Kidney epithelial cell (primary cell): ENCODE measurements at regions not wholly inside any gene's neighbourhood (a gene's known extent, or its start where the extent isn't known, plus 50 kb on each side); places are given as distances from the start of the nearest gene placed in this dataset.
A peak's percentile ranks its signal among the peaks of the same experiment; 100 is the strongest.
"Not testable (repeated sequence)": the region's sequence is repeated elsewhere in the genome, so short reads cannot be mapped to it uniquely, and the experiment has no call there.

Source experiments
- DNase-seq: peaks from one replicate; pipeline ENCODE4 v3.0.0-alpha.2; 2010; ENCODE audit warnings: low read depth
- H3K27me3 ChIP-seq: 2 replicates; pipeline ENCODE4 v1.6.0; 2011; ENCODE audit warnings: low read length; ENCODE audit not compliant: control insufficient read depth, insufficient read depth
- H3K36me3 ChIP-seq: 2 replicates; pipeline ENCODE4 v1.5.1; 2011; ENCODE audit warnings: low read length; ENCODE audit not compliant: control insufficient read depth, insufficient read depth
- H3K4me3 ChIP-seq: 2 replicates; pipeline ENCODE4 v1.5.1; 2011; ENCODE audit warnings: low read depth, mild to moderate bottlenecking, control low read depth, low read length
- TF ChIP-seq, protein P1 (sequence below): IDR thresholded peaks from 2 replicates; pipeline ENCODE4 v1.5.1; 2011; ENCODE audit warnings: mild to moderate bottlenecking, moderate library complexity, low read length, control low read depth, inconsistent platforms; ENCODE audit not compliant: insufficient read depth, poor library complexity, severe bottlenecking

DNA sequence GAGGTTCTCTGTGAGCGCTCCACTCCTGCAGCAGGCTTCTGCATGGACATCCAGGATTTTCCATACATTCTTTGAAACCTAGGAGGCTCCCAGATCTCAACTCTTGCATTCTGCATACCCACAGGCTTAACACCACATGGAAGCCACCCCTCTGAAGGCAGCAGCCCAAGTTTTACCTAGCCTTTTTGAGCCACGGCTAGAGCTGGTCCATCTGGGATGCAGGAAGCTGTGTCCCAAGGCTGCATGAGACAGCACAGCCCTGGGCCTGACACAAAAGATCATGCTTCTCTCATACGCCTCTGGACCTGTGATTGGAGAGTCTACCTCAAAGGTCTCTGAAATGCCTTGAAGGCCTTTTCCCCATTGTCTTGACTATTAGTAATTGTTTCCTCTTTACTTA, 53.6 kb upstream of the RPRM start:
- no peak for DNase-seq
- Histone ChIP-seq H3K4me3 (no peak overlapping the region), H3K27me3 (no peaks in the 10 kb centered on the region), H3K36me3 (no peaks in the 10 kb centered on the region)
- TF ChIP-seq, protein P1, sequence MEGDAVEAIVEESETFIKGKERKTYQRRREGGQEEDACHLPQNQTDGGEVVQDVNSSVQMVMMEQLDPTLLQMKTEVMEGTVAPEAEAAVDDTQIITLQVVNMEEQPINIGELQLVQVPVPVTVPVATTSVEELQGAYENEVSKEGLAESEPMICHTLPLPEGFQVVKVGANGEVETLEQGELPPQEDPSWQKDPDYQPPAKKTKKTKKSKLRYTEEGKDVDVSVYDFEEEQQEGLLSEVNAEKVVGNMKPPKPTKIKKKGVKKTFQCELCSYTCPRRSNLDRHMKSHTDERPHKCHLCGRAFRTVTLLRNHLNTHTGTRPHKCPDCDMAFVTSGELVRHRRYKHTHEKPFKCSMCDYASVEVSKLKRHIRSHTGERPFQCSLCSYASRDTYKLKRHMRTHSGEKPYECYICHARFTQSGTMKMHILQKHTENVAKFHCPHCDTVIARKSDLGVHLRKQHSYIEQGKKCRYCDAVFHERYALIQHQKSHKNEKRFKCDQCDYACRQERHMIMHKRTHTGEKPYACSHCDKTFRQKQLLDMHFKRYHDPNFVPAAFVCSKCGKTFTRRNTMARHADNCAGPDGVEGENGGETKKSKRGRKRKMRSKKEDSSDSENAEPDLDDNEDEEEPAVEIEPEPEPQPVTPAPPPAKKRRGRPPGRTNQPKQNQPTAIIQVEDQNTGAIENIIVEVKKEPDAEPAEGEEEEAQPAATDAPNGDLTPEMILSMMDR, result no peak

DNA sequence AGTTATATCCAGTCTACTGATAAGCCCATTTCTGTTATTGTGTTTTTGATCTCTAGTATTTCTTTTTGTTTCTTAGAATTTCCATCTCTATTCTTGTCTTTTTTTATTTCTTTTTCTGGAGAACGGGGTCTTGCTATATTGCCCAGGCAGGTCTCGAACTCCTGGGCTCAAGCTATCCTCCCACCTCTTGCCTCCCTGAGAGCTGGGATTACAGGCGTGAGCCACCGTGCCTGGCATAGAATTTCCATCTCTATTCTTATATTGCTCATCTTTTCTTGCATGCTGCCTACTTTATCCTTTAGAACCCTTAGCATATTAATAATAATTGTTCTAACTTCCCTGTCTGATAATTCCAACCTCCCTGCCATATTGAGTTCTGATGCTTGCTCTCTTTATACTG, 55.2 kb upstream of the RPRM start:
- not testable (repeated sequence) for H3K36me3 ChIP-seq, H3K4me3 ChIP-seq, DNase-seq, H3K27me3 ChIP-seq

DNA sequence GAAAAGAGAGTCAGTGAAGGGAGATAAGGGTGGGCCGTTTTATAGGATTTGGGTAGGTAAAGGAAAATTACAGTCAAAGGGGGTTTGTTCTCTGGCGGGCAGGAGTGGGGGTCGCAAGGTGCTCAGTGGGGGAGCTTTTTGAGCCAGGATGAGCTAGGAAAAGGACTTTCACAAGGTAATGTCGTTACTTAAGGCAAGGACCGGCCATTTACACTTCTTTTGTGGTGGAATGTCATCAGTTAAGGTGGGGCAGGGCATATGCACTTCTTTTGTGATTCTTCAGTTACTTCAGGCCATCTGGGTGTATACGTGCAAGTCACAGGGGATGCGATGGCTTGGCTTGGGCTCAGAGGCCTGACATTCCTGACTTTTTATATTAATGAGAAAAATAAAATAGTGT, 56.0 kb upstream of the RPRM start:
- H3K27me3 ChIP-seq, result not testable (repeated sequence)

DNA sequence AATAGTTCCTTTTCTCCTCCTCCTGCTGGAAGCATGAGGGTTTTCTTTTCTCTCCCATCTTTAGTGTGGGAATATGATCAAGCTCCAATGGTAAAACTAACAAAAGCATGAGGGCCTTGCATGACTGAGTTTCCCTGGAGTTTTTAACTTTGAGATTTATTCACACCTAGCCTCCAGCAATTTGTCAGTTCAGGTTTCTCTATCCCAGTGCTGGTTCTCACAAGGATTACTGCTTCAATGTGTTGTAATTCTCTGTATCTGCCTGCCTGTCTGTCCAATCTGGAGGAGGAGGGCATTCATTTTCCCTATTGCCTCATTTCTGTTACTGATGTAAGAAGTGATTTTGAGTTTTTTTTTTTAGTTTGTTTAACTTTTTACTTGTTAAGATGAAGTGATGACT, 57.6 kb upstream of the RPRM start:
- Histone ChIP-seq H3K27me3 (no peaks in the 10 kb centered on the region), H3K36me3 (no peaks in the 10 kb centered on the region), H3K4me3 (no peak overlapping the region)
- TF ChIP-seq, protein P1, result no peak
- DNase-seq, result no peak

More for the DNA sequence above, 56.0 kb upstream of the RPRM start:
- H3K36me3 ChIP-seq, H3K4me3 ChIP-seq, DNase-seq: not testable (repeated sequence)

DNA sequence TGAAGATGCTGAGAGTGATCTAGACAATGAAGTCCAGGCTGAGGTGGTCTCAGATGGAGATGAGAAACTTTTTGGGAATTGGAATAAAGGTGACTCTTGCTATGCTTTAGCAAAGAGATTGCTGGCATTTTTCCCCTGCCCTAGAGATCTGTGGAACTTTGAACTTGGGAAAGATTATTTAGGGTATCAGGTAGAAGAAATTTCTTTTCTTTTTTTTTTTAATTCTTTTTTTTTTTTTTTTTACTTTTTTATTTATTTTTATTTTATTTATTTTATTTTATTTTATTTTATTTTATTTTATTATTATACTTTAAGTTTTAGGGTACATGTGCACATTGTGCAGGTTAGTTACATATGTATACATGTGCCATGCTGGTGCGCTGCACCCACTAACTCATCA, 59.5 kb upstream of the RPRM start:
- not testable (repeated sequence) for H3K4me3 ChIP-seq, H3K27me3 ChIP-seq, DNase-seq, H3K36me3 ChIP-seq

DNA sequence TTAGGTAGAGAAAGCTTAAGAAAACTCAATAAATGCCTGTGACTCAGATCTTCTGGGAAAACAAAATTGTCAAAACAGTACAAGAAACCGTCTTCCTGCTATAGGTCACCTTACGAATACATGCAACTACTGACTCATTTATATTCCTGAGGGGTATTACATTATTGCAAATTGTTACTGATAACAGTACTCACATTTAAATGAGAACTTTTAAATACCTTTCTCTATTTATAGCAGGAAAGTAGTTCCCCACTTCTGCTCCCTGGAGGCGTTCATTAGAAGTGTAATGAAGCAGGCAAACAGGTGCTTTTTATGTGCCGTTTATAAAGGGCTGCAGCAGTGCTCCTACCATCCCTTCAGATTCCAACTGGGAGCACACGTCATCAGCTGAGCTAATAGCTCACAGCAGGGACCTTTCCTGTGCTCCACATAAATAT, 65.1 kb upstream of the RPRM start:
- TF ChIP-seq, protein P1, result no peak
- DNase-seq, result peak; percentile 12
- no peak overlapping the region for H3K4me3 ChIP-seq
- no peaks in the 10 kb centered on the region for H3K36me3 ChIP-seq
- no peaks in the 10 kb centered on the region for H3K27me3 ChIP-seq

DNA sequence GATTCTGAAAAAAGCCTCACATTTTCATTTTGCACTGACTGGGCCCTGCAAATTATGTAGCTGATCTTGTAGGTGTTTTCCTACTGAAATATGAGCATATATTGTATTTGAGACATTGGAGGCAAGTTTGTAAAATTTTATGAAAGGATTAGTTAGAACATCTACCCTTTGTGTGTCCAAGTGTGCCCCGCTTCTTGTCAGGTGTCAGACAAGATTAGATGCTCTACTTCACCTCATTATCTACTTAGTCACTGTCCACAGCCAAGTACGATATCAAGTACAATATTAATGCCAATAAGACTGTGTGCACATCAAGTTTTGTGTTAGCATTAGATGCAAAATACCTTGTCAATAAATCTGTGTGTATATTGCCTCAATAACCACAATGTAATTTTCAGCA, 67.8 kb upstream of the RPRM start:
- no peaks in the 10 kb centered on the region for H3K27me3 ChIP-seq
- H3K36me3 ChIP-seq, result no peaks in the 10 kb centered on the region
- TF ChIP-seq, protein P1, result no peak
- no peak overlapping the region for H3K4me3 ChIP-seq
- DNase-seq, result no peak
